ENCODE measurements at regions not wholly inside any gene's neighbourhood (a gene's known extent, or its start where the extent isn't known, plus 50 kb on each side); places are given as distances from the start of the nearest gene placed in this dataset.

GRCh38 chr3:101941318-101942040 is 92.2 kb downstream of the NFKBIZ start:
- in situ Hi-C loops (cut with HindIII; ENCODE audit: low sequenced_read_pairs), result no loop called here
- DNase-seq (ENCODE audit: low read depth), result peak; percentile 56
- no peak for TF ChIP-seq CTCF (IDR thresholded peaks at IDR 0.05; ENCODE audit: low read depth, low read length, missing control alignments)
- no peak overlapping the region for H3K4me3 ChIP-seq (ENCODE audit: low read depth, low read length)

GRCh38 chr3:101942356-101942755 is 93.0 kb downstream of the NFKBIZ start:
- no peak for DNase-seq (ENCODE audit: low read depth)
- in situ Hi-C loops (cut with HindIII; ENCODE audit: low sequenced_read_pairs), result no loop called here
- TF ChIP-seq CTCF (IDR thresholded peaks at IDR 0.05; ENCODE audit: low read depth, low read length, missing control alignments), result no peak
- no peak overlapping the region for H3K4me3 ChIP-seq (ENCODE audit: low read depth, low read length)

GRCh38 chr3:101943029-101943428 is 93.7 kb downstream of the NFKBIZ start:
- in situ Hi-C loops (cut with HindIII; ENCODE audit: low sequenced_read_pairs), result no loop called here
- TF ChIP-seq CTCF (IDR thresholded peaks at IDR 0.05; ENCODE audit: low read depth, low read length, missing control alignments), result no peak
- no peak overlapping the region for H3K4me3 ChIP-seq (ENCODE audit: low read depth, low read length)
- no peak for DNase-seq (ENCODE audit: low read depth)

- in situ Hi-C loops (cut with HindIII; ENCODE audit: low sequenced_read_pairs), result no loop called here
These were observed 95.0 kb downstream of the NFKBIZ start for GRCh38 chr3:101944308-101944707.

GRCh38 chr3:101945980-101946379 is 96.7 kb downstream of the NFKBIZ start:
- no peak for DNase-seq (ENCODE audit: low read depth)
- H3K4me3 ChIP-seq (ENCODE audit: low read depth, low read length), result no peak overlapping the region
- no peak for TF ChIP-seq CTCF (IDR thresholded peaks at IDR 0.05; ENCODE audit: low read depth, low read length, missing control alignments)
- in situ Hi-C loops (cut with HindIII; ENCODE audit: low sequenced_read_pairs), result no loop called here

More at GRCh38 chr3:101944308-101944707, 95.0 kb downstream of the NFKBIZ start:
- no peak overlapping the region for H3K4me3 ChIP-seq (ENCODE audit: low read depth, low read length)
- no peak for DNase-seq (ENCODE audit: low read depth)
- no peak for TF ChIP-seq CTCF (IDR thresholded peaks at IDR 0.05; ENCODE audit: low read depth, low read length, missing control alignments)

GRCh38 chr3:101946906-101947305 is 97.6 kb downstream of the NFKBIZ start:
- TF ChIP-seq CTCF (IDR thresholded peaks at IDR 0.05; ENCODE audit: low read depth, low read length, missing control alignments), result no peak
- in situ Hi-C loops (cut with HindIII; ENCODE audit: low sequenced_read_pairs), result no loop called here
- H3K4me3 ChIP-seq (ENCODE audit: low read depth, low read length), result no peak overlapping the region
- DNase-seq (ENCODE audit: low read depth), result no peak

Measured in astrocyte of the cerebellum (primary cell).